Muscle layer of colon (tissue), 2 donors: ENCODE measurements at regions not wholly inside any gene's neighbourhood (a gene's known extent, or its start where the extent isn't known, plus 50 kb on each side); places are given as distances from the start of the nearest gene placed in this dataset.
"Not testable (repeated sequence)": the region's sequence is repeated elsewhere in the genome, so short reads cannot be mapped to it uniquely, and the experiment has no call there.

Source experiments
- H3K27ac ChIP-seq: one replicate; pipeline ENCODE4 v1.7.0; 2013; ENCODE audit warnings: low read depth, mild to moderate bottlenecking, low read length, moderate library complexity
- H3K27me3 ChIP-seq, 2 donors: one replicate each; pipeline ENCODE4 v1.7.0; 2013; ENCODE audit warnings: low read length in 2 of 2, mild to moderate bottlenecking in 2 of 2; ENCODE audit not compliant: insufficient read depth in 2 of 2, control insufficient read depth in 1 of 2
- H3K36me3 ChIP-seq: one replicate; pipeline ENCODE4 v1.7.0; 2013; ENCODE audit warnings: mild to moderate bottlenecking, low read length; ENCODE audit not compliant: insufficient read depth
- H3K4me1 ChIP-seq: one replicate; pipeline ENCODE4 v1.7.0; 2013; ENCODE audit warnings: mild to moderate bottlenecking, low read length; ENCODE audit not compliant: insufficient read depth
- H3K4me3 ChIP-seq, 2 donors: one replicate each; pipeline ENCODE4 v1.7.0; 2013; ENCODE audit warnings: low read length in 2 of 2, low read depth in 1 of 2, mild to moderate bottlenecking in 1 of 2, moderate library complexity in 1 of 2
- H3K9ac ChIP-seq: one replicate; pipeline ENCODE4 v1.7.0; 2013; ENCODE audit warnings: low read length
- H3K9me3 ChIP-seq: one replicate; pipeline ENCODE4 v1.7.0; 2013; ENCODE audit warnings: mild to moderate bottlenecking, low read length
- donor health status: abdominal sarcoma.
- donor health status: Adenocarcinoma of cecum.

- not testable (repeated sequence) for H3K36me3 ChIP-seq, H3K4me1 ChIP-seq, H3K27me3 ChIP-seq, H3K27ac ChIP-seq, H3K9ac ChIP-seq, H3K9me3 ChIP-seq, H3K4me3 ChIP-seq
These were observed 88.2 kb upstream of the SAMD11 start for GRCh38 chr1:835509-835908.

- H3K4me1 ChIP-seq, H3K27me3 ChIP-seq, H3K27ac ChIP-seq, H3K4me3 ChIP-seq, H3K36me3 ChIP-seq, H3K9ac ChIP-seq, H3K9me3 ChIP-seq: not testable (repeated sequence)
These were observed 86.1 kb upstream of the SAMD11 start for GRCh38 chr1:837601-838000.

- not testable (repeated sequence) for H3K27ac ChIP-seq, H3K9me3 ChIP-seq, H3K9ac ChIP-seq, H3K27me3 ChIP-seq, H3K4me1 ChIP-seq, H3K36me3 ChIP-seq, H3K4me3 ChIP-seq
These were observed 85.4 kb upstream of the SAMD11 start for GRCh38 chr1:838291-838690.

- not testable (repeated sequence) for H3K9ac ChIP-seq, H3K27ac ChIP-seq, H3K36me3 ChIP-seq, H3K27me3 ChIP-seq, H3K4me3 ChIP-seq, H3K4me1 ChIP-seq, H3K9me3 ChIP-seq
These were observed 83.1 kb upstream of the SAMD11 start for GRCh38 chr1:840592-840991.

- H3K36me3 ChIP-seq, H3K4me3 ChIP-seq, H3K27ac ChIP-seq, H3K9me3 ChIP-seq, H3K27me3 ChIP-seq, H3K4me1 ChIP-seq, H3K9ac ChIP-seq: not testable (repeated sequence)
These were observed 81.9 kb upstream of the SAMD11 start for GRCh38 chr1:841671-842425.

- not testable (repeated sequence) for H3K36me3 ChIP-seq, H3K27me3 ChIP-seq, H3K9me3 ChIP-seq
These were observed 80.9 kb upstream of the SAMD11 start for GRCh38 chr1:842799-843198.

GRCh38 chr1:843946-844345 lies 79.8 kb upstream of the SAMD11 start:
- not testable (repeated sequence) for H3K36me3 ChIP-seq

More at GRCh38 chr1:842799-843198, 80.9 kb upstream of the SAMD11 start:
- H3K4me3 ChIP-seq, H3K27ac ChIP-seq, H3K9ac ChIP-seq, H3K4me1 ChIP-seq: not testable (repeated sequence)

GRCh38 chr1:844472-845026 lies 79.2 kb upstream of the SAMD11 start:
- Histone ChIP-seq H3K36me3 (no peaks in the 10 kb centered on the region), H3K4me3 (no peak overlapping the region), H3K27me3 (no peaks in the 10 kb centered on the region), H3K9ac (no peak overlapping the region), H3K27ac (no peak overlapping the region), H3K9me3 (no peaks in the 10 kb centered on the region), H3K4me1 (no peaks in the 10 kb centered on the region)

More at GRCh38 chr1:843946-844345, 79.8 kb upstream of the SAMD11 start:
- H3K4me3 ChIP-seq, H3K4me1 ChIP-seq, H3K27ac ChIP-seq, H3K27me3 ChIP-seq, H3K9ac ChIP-seq, H3K9me3 ChIP-seq: not testable (repeated sequence)

- H3K4me1 ChIP-seq, H3K9me3 ChIP-seq, H3K36me3 ChIP-seq, H3K27me3 ChIP-seq, H3K27ac ChIP-seq, H3K9ac ChIP-seq, H3K4me3 ChIP-seq: not testable (repeated sequence)
These were observed 78.1 kb upstream of the SAMD11 start for GRCh38 chr1:845641-846040.

- H3K4me3 ChIP-seq, H3K4me1 ChIP-seq, H3K36me3 ChIP-seq, H3K9ac ChIP-seq, H3K27ac ChIP-seq, H3K27me3 ChIP-seq, H3K9me3 ChIP-seq: not testable (repeated sequence)
These were observed 73.8 kb upstream of the SAMD11 start for GRCh38 chr1:849873-850272.

GRCh38 chr1:850318-850717 lies 73.4 kb upstream of the SAMD11 start:
- not testable (repeated sequence) for H3K9me3 ChIP-seq, H3K36me3 ChIP-seq, H3K4me3 ChIP-seq, H3K27ac ChIP-seq, H3K4me1 ChIP-seq, H3K27me3 ChIP-seq, H3K9ac ChIP-seq

- H3K27me3 ChIP-seq, H3K4me1 ChIP-seq, H3K4me3 ChIP-seq, H3K9ac ChIP-seq, H3K27ac ChIP-seq, H3K36me3 ChIP-seq, H3K9me3 ChIP-seq: not testable (repeated sequence)
These were observed 72.3 kb upstream of the SAMD11 start for GRCh38 chr1:851398-851797.
